Parathyroid adenoma (tissue), 2 donors: ENCODE measurements at regions not wholly inside any gene's neighbourhood (a gene's known extent, or its start where the extent isn't known, plus 50 kb on each side); places are given as distances from the start of the nearest gene placed in this dataset.

Experiments used
- H2AFZ ChIP-seq: fragments of 300-600 bp; sonication (generic); one replicate; pipeline ENCODE4 v1.7.0; 2017; ENCODE audit warnings: antibody characterized with exemption, mild to moderate bottlenecking
- H3K27ac ChIP-seq: fragments of 300-600 bp; sonication (generic); one replicate; pipeline ENCODE4 v1.7.0; 2017
- H3K27me3 ChIP-seq: fragments of 300-600 bp; sonication (generic); one replicate; pipeline ENCODE4 v1.7.0; 2017; ENCODE audit warnings: low read length; ENCODE audit not compliant: control insufficient read depth, insufficient read depth
- H3K36me3 ChIP-seq: fragments of 300-600 bp; sonication (generic); one replicate; pipeline ENCODE4 v1.7.0; 2017; ENCODE audit warnings: low read length; ENCODE audit not compliant: control insufficient read depth, insufficient read depth
- H3K4me1 ChIP-seq: fragments of 300-600 bp; sonication (generic); one replicate; pipeline ENCODE4 v1.7.0; 2017; ENCODE audit warnings: control low read depth
- H3K4me2 ChIP-seq: fragments of 300-600 bp; sonication (generic); one replicate; pipeline ENCODE4 v1.7.0; 2017; ENCODE audit warnings: low read length
- H3K4me3 ChIP-seq: fragments of 300-600 bp; sonication (generic); one replicate; pipeline ENCODE4 v1.7.0; 2017; ENCODE audit warnings: low read depth, low read length
- H3K79me2 ChIP-seq: fragments of 300-600 bp; sonication (generic); one replicate; pipeline ENCODE4 v1.7.0; 2017; ENCODE audit warnings: control low read depth
- H3K9ac ChIP-seq: fragments of 300-600 bp; sonication (generic); one replicate; pipeline ENCODE4 v1.7.0; 2017; ENCODE audit warnings: mild to moderate bottlenecking
- H3K9me3 ChIP-seq: fragments of 300-600 bp; sonication (generic); one replicate; pipeline ENCODE4 v1.7.0; 2017; ENCODE audit warnings: low read length; ENCODE audit not compliant: control insufficient read depth
- TF ChIP-seq, protein P1 (sequence below): fragments of 300-600 bp; sonication (generic); IDR thresholded peaks from one replicate; pipeline ENCODE4 v1.7.0; 2017; ENCODE audit warnings: antibody characterized with exemption, mild to moderate bottlenecking
- donor health status: primary hyperparathyroidism.

DNA sequence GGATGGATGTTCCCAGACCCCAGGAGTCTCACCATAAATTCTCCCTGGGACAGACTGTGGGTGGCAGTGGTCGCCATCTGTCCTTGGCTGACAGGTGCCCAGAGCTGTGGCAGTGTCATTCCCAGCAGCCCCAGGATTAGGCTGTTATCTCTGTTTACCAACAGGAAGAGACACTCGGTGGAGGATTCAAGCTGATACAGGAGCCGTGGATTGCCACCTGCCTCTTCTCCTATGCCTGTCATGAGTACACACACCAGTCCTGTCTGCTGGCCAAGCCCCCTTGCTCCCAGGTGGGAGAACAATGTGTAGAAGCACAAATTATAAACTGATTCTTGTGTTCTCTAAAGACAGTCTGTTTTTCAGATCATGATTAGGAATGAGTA is 152.6 kb downstream of the ETS2 start:
- no peak overlapping the region for H3K9ac ChIP-seq
- H3K9me3 ChIP-seq, result no peaks in the 10 kb centered on the region
- TF ChIP-seq, protein P1, sequence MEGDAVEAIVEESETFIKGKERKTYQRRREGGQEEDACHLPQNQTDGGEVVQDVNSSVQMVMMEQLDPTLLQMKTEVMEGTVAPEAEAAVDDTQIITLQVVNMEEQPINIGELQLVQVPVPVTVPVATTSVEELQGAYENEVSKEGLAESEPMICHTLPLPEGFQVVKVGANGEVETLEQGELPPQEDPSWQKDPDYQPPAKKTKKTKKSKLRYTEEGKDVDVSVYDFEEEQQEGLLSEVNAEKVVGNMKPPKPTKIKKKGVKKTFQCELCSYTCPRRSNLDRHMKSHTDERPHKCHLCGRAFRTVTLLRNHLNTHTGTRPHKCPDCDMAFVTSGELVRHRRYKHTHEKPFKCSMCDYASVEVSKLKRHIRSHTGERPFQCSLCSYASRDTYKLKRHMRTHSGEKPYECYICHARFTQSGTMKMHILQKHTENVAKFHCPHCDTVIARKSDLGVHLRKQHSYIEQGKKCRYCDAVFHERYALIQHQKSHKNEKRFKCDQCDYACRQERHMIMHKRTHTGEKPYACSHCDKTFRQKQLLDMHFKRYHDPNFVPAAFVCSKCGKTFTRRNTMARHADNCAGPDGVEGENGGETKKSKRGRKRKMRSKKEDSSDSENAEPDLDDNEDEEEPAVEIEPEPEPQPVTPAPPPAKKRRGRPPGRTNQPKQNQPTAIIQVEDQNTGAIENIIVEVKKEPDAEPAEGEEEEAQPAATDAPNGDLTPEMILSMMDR, result no peak

DNA sequence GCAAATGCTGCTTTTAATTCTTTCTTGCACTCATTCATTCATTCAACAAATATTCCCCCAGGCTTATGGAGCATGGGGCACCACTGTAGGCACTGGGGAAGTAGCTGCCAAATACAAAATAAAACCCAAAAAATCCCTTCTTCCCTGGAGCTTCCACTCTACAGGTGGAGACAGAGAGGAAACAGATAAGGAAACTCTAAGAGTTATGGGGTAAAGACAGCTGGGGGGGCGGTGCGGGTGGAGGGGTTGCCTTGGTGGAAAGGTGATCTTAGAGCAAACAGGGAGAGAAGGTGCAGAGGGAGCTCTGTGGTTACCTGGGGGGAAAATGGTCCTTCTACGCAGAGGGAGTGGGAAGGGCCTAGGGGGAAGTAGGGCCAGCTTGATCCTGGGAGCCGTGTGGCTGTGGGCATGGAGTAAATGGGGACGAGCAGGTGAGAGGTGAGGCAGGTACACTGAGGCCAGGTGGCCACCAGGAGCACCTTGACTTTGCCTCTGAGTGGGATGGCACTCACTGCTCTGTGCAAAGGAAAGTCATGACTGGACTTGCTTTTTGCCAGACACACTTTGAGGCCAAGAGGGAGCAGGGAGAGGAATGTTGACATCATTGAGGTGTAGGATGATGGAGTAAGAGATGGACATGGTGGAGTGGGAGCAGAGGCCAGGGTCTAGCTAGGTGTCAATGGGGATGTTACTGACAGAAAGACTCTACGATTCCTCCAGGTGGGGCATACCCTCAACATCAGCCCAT is 152.0 kb downstream of the ETS2 start:
- H3K27ac ChIP-seq, result peak overlapping the region; percentile 97
- no peak overlapping the region for H3K9ac ChIP-seq
- H2AFZ ChIP-seq, result no peak overlapping the region
- TF ChIP-seq, protein P1, result no peak
- no peak overlapping the region for H3K4me2 ChIP-seq
- no peaks in the 10 kb centered on the region for H3K9me3 ChIP-seq
- H3K4me3 ChIP-seq, result no peak overlapping the region
- peaks cover 32% of the 10 kb centered on the region for H3K4me1 ChIP-seq
- H3K27me3 ChIP-seq, result no peaks in the 10 kb centered on the region
- H3K79me2 ChIP-seq, result no peaks in the 10 kb centered on the region
- no peaks in the 10 kb centered on the region for H3K36me3 ChIP-seq

More for the DNA sequence above, 152.6 kb downstream of the ETS2 start:
- Histone ChIP-seq H3K36me3 (no peaks in the 10 kb centered on the region), H3K27me3 (no peaks in the 10 kb centered on the region), H3K4me3 (no peak overlapping the region), H3K4me1 (peaks cover 29% of the 10 kb centered on the region), H3K79me2 (no peaks in the 10 kb centered on the region), H2AFZ (peak overlapping the region; percentile 33), H3K4me2 (no peak overlapping the region), H3K27ac (peak overlapping the region; percentile 97)

DNA sequence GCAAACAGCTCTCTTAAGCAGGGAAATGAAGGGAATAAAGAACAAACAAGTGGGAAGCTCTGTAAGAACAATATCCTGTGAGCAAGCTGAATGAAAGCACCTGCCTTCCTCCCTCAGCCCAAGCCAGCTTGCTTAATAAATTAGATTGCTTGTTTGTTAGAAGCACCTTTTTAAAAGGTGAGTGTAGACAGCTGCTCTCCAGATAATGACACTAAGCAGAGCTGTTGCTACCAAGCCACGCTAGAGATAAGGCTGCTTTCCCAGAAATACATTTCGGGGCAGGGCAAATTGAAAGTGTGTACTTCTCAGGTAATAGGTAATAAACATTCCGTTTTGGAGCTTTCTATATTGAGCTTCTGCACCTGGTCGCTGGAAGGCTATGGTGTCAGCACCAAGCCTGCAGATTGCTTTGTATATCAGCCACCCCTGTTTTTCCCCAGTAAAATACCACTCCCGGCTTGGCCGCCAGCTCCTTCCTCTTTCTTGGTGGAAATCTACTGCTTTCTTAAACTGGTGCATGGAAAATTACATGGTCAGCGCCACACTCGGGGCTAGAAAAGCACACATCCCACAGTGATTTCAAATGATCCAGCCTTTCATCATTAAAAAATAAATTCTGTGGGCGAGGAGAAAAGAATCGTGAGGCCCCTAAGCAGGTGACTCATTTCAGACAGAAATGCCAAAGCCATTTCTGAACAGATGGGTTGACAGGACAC is 151.3 kb downstream of the ETS2 start:
- H3K4me1 ChIP-seq, result peaks cover 40% of the 10 kb centered on the region
- peak overlapping the region; percentile 97 for H3K27ac ChIP-seq
- no peaks in the 10 kb centered on the region for H3K36me3 ChIP-seq
- H3K4me3 ChIP-seq, result no peak overlapping the region
- peak overlapping the region; percentile 53 for H2AFZ ChIP-seq
- H3K9ac ChIP-seq, result no peak overlapping the region
- H3K4me2 ChIP-seq, result peak overlapping the region; percentile 23
- H3K27me3 ChIP-seq, result no peaks in the 10 kb centered on the region
- H3K79me2 ChIP-seq, result no peaks in the 10 kb centered on the region
- H3K9me3 ChIP-seq, result no peaks in the 10 kb centered on the region
- TF ChIP-seq, protein P1, result no peak

DNA sequence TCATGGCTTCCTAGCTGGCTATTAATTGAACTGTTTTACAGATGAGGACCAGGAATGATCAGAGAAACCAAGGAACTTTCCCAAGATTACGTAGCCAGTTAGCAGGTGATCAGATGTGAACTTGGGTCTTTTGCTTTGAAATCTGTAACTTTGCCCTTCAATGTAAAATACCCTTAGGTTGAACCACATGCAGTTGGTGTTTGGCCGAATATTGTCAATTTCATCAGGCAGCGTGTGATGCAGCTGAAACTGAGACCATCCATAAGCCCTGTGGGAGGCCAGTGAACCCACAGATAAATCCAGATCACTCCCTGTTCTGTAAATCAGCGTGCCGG is 150.8 kb downstream of the ETS2 start:
- peaks cover 43% of the 10 kb centered on the region for H3K4me1 ChIP-seq
- no peak overlapping the region for H3K9ac ChIP-seq
- no peaks in the 10 kb centered on the region for H3K9me3 ChIP-seq
- no peaks in the 10 kb centered on the region for H3K79me2 ChIP-seq
- H3K4me3 ChIP-seq, result no peak overlapping the region
- H2AFZ ChIP-seq, result peak overlapping the region; percentile 53
- no peaks in the 10 kb centered on the region for H3K36me3 ChIP-seq
- peak overlapping the region; percentile 23 for H3K4me2 ChIP-seq
- TF ChIP-seq, protein P1, result no peak
- H3K27ac ChIP-seq, result peak overlapping the region; percentile 97
- no peaks in the 10 kb centered on the region for H3K27me3 ChIP-seq
